Activated CD8-positive, alpha-beta memory T cell treated with anti-CD3 and anti-CD28 coated beads, Interleukin-2, amount 50 U/mL, for 24 hours (primary cell): ENCODE measurements at regions not wholly inside any gene's neighbourhood (a gene's known extent, or its start where the extent isn't known, plus 50 kb on each side); places are given as distances from the start of the nearest gene placed in this dataset.

Experiments used
- DNase-seq: peaks from one replicate; pipeline ENCODE4 v3.0.0-alpha.2; 2020; ENCODE audit errors: extremely low read depth

DNA sequence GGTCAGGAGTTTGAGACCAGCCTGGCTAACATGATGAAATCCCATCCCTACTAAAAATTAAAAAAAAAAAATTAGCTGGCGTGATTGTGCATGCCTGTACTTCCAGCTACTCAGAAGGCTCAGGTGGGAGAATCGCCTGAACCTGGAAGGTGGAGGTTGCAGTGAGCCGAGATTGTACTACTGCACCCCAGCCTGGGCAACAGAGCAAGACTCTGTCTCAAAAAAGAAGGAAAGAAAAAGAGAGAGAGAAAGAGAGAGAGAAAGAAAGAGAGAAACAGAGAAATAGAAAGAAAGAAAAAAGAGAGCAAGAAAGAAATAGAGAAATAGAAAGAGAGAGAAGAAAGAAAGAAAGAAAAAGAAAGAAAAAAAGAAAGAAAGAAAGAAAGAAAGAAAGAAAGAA, 292.8 kb upstream of the KLF6 start:
- DNase-seq, result no peak

DNA sequence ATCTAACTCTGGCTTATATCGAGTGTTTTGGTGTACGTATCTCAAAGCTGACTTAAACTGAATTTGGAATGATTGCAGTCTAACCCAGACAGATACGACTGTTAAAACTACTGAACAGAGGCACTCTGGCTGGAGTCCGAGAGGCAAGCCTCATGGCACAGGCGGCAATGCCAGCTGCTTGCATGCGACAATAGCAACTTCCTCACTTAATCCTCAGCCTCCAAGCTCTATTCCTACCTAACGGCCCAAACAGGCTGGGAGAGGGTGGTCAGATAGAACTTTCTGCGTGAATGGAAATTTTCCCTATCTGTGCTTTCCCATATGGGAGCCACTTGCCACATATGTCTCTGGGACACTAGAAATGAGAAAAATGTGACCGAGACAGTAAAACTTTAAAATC, 292.0 kb upstream of the KLF6 start:
- DNase-seq, result no peak

DNA sequence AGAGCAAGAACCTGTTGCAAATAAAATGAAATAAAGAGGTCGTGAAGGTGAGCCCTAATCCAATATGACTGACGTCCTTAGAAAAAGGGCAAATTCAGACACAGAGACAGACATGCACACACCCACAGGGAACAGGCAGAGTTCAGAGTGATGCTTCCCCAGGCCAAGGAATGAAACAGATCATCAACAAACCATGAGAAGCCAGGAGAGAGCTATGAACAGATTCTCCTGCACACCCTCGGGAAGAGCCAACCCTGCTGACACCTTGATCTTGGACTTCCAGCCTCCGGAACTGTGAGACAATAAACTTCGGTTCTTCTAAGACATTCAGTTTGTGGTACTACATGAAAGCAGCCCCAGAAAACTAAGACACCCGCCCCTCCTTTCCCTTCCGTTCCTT, 290.4 kb upstream of the KLF6 start:
- DNase-seq, result no peak

DNA sequence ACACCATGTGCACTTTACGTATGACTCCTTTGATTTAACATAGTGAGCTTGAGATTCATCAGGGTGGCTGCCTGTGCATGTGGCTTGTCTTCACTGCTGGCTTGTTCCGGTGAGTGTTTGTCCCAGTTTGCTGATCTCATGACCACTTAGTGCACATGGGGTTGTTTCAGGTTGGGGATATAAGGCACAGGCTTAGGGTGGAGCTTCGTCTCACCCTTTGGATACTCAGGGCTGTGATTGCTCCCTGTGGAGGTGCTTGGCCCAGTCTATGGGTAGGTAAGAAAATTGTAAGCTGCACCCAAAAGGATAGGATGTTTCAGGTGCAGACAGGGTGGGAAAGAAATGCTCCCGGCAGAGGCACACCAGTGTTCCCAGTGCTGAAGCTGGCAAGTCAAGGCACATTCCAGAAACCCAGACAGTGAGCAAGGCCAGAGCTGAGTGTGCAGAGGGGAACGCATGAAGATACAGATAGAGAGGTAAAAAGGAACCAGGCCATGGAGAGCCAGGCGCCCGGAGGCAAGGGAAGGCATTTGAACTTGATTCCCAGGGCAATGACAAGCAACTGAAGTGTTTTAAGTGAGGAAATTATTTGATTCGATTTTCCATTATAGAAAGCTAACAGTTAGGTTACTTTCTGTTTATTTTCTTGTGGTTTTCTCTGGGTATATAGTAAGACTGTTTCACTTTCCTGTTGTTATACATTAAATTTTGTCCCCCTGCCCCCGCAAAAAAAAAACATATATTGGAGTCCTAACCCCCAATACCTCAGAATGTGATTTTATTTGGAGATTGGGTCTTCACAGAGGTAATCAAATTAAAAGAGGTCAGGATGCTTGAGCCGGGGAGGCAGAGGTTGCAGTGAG, 289.8 kb upstream of the KLF6 start:
- no peak for DNase-seq

DNA sequence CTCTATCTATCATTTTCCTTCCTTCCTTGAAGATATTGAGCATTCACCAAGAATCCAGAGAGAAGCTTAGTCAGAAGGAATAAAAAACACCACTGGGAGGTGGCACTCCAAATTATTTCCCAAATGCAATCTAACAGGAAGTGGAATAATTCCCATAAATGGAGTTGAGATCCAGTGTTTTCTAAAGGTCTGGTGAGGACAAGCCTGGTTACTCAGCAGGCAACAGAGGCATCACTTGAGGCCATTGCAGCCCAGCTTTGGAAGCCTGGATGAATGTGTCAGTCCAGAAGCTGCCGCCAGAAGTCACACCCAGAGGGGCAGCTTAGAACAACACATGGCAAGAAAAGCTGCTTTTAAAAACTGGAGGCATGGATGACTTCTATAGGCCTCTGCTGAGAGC, 288.9 kb upstream of the KLF6 start:
- no peak for DNase-seq

DNA sequence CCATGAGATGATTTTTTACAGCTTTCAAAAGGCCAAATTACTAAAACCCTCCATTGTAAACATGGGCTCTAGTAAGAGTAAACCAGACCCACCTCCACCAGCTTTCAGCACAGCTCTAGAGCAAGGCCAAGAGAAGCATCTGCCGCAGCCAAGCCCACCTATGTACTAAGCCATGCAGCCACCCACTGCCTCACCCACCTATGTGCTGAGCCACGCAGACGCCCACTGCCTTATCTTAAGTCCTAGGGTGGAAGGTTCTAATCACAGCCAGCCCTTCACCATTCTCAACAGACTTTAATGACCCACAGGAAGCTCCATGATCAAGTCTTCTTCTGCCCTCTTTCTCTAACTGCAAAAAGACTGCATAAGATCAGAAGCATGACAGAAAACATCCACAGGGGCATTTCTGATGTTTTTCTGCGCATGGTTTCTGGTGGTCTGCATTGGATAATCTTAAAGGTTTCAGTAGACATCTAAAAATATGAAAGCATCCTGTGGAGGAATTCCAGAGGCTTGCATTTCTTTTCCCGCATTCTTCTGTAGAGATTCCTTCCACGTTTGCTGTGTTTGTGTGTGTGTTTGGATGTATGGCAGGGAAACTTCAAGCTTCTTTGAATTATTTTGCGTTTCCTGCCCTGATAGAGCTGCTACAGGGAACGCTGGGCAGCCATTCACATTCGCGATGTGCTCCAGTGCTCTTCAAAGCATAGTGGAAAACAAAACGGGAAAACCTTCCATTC, 286.1 kb upstream of the KLF6 start:
- DNase-seq, result no peak

DNA sequence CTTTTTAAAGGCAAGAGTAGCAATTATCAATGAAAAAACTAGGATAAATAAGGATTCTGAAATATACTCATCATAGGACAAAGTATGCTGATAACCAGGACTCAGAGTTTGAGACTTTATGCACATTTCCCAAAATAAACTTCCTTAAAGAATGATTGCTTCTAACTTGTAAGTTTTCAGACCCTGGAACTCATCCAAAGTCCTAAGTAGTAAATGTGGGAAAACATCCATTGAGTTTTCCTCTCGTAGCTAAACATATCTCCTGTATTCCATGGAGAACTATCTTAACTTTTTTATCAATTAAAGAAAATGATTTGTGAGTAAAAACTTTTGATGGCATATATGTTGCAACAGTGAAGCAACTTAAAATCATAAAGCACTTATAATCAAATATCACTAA, 285.2 kb upstream of the KLF6 start:
- no peak for DNase-seq

DNA sequence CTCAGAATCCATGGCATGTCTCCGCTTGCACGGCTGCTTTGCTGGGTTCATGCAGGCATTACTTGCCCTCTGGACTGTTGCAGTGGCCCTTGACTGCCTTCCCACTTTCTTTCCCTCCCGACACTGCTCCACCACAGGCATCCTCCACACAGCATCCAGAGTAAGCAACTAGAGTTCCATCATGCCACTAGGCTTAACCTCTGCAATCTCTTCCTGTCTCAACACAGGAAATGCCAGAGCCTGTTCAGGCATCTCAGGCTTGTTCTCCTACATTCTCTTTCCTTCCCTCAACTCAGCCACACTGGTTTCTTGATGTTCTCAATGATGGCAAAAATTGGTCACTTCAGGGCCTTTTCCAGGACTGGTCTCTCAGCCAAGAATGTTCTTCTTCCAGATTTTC, 284.5 kb upstream of the KLF6 start:
- DNase-seq, result no peak

DNA sequence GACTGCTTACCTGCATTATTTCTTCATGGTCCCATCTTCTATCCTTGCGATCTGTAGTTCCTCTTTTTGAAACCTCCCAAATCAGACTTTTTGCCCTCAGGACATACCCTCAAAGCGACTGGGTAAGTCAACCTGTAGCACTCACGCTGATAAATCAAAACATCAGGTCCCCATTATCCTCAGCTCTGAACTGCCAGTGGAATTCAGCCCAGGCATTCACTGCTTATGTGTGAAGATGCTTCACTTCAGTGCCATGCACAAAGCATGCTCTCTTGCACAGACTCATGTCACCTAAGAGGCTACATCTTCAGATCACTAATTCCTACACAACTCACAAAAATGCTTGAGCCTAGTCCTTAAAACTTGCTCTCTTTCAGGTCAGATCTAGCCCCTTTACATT, 283.6 kb upstream of the KLF6 start:
- DNase-seq, result no peak

DNA sequence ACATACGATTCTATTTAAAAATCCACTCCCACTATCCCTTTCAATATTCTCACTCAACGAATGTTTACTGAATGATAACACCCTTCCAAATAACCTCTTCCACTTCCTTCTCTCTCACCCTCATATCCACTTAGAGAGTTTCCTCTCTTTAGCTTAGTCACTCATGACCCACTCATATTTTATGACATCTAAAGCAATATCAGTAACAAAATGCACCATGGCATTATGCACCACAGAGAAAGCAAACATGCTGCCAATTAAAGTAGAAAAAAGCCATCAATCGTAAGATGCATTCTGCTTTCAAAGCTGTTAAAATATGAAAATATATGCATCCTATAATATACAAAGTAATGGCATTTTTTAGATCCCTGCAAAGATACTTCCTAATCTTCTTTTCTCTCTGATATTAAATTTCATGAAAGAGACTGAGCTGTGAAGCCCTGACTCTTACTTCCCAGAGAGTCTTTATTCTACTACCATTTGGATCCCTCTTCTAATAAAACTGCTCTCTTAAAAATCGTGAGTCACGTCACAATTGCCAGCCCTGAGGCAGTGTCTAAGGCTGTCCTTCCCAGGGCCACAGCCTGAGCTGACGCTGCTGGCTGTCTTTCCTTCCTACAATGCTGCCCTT, 283.0 kb upstream of the KLF6 start:
- DNase-seq, result no peak

DNA sequence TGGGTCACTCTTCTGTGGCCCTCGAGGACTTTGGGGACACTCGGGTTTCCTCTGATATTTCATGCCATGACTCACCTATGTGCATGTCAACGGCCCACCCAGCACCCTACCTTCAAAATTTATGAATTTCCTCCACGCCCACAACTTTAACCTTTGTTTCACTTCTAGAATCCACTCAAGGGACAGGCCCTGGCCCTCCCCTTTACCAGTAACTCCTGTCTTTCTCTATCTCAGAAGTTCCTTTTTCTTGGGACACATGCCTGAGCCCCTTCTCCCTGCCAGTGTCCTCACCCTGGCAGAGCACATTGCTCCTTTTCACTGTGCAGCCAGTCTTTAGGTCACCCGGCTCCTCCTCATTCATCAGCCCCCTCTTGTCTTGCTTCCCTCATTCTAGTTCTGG, 282.5 kb upstream of the KLF6 start:
- no peak for DNase-seq

DNA sequence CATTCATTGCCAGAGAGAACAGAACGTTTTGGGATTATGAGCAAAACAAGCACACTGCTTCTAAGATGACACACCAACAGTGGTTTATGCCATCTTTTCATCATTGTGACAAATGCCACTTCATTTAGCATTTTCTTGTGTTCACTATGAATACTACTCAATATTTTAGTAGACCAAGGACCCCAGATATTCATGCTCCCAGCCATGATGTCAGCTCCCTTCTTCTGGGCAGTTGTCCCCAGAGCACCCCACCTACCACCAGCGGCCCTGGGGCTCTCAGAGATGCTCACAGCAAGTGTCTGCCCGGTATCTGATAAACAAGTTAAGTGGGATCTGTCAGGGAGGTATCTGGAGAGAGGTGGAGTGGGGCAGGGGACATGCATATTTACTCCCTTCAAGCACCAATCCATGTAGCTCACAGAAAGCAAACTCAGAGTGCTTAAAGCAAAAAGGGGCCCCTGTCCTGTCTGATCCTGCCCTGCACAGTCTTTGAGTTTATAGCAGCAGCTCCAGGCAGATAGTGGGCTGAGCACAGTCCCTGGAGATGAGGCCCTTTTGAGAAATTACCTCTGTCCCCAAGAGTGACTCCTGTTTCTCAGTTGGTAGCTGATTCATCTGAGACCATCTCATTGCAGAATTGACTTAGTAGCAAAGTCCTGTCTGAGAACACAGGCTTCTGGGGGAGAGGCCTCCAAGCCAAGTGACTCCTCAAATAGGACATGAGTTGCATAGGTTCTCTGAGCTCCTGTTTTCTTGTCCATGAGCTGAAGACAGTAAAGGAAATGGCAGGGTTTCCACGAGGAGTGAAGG, 281.8 kb upstream of the KLF6 start:
- no peak for DNase-seq

DNA sequence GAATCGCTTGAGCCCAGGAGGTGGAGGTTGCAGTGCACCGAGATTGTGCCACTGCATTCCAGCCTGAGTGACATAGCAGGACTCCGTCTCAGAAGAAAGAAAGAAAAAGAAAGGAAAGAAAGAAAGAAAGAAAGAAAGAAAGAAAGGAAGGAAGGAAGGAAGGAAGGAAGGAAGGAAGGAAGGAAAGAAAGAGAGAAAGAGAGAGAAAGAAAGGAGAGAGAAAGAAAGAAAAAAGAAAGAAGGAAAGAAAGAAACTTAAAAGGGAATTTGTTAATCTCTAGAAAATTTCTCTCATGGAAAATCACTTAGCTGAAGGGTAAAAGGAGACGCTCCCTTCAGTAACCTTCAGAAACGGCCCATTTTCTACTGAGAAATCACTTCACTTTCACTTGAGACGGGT, 279.5 kb upstream of the KLF6 start:
- DNase-seq, result no peak

DNA sequence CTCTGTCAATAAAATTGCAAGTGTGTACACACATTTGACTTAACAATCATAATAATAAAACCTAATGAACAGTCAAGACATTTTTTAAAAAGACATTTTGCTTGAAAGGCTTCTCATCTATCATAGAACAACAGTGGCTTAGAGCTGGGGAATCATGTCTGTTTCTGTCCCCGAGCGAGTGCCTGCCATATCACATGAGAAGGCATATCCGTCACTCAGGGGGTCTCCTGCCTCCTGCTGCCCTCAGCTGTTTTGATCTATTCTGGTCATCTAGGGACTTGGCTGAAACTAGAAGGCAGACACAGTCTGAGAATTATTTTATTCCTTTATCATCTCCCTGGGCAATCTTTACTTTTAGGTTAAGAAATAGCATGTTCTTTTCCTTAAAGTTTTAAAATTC, 278.7 kb upstream of the KLF6 start:
- DNase-seq, result no peak

DNA sequence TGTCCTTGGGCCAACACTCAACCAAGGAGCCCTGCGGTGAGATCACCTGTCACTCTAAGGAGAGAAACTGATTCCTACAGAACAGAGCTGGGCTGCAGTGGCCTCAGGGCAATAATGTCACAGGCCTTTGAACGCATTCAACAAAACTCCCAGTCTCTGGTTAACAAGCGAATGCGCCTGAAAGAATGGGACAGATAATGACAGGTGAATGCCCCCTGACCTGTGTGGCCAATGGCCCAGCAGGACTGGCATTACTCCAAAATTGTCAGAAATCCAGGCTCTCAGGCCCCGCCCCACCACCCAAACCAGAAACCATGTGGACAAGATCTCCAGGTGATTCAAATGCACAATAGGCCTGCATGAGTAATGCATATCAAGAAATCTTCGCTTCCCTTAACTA, 277.7 kb upstream of the KLF6 start:
- DNase-seq, result no peak

DNA sequence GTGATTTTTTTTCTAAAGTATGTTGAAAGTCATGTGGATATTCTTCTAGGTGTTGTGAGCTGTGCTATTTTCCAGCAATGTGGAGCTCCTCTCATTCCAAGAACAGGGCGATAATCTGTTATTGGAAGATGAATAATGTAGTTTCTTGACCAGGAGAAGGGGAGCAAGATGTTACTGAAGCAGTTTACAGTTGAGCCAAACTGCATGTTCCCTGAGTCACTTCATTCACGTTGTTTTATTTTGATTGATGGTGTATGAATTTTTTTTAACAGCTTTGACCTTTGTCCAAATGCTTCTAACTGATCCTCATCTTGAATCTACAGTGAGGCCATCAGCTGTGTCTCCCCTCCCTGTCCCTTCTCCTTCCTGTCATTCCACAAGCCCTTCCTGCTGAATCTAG, 277.1 kb upstream of the KLF6 start:
- DNase-seq, result no peak

DNA sequence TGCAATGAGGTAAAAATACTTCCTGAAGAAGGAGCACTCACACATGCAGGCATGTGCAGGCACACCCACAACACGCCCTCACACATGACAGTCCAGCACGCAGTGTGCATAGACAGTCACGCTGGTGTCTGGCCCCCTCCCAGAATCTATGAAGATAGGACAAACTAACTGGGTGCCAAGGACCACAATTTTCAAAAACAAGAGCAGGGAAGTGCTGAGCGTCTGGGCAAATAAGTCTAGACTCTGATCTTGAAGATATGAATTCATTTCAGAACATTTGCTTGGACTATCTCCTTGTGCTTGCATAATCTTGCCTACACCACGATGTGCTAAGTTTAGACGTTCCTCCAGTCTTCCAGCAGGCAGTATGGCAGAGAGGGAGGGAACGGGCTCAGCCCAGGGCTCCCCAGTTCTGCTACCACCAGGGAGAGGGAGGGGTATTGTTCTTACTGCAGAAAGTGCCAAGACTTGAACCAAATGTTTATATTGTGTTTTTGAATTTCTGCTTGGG, 276.5 kb upstream of the KLF6 start:
- no peak for DNase-seq

DNA sequence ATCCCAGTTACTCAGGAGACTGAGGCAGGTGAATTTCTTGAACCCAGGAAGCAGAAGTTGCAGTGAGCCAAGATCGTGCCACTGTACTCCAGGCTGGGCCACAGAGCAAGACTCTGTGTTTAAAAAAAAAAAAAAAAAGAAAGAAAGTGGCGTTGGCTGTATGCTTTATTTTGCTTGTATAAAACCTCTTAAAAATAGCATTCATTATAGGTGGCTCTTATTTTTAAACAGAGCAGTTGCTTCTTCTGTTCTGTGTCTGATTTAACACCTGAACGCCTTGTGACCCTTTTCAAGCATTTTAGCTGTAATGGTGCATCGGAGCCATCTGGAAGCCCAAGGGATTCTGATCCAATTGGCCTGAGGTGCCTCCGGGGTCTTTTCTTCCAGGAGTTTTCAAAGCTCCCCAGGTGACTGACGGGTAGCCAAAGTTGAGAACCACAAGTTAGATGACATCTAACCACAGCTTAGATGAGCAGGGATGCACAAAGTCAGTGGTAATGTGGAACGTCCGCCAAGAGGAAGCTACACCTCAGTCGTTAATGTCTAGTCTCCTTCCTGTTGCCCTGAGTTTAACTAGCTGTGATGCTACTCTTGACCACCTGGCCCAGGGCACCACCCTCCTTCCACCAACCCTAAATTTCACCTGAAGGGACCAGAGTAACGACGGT, 274.6 kb upstream of the KLF6 start:
- no peak for DNase-seq

DNA sequence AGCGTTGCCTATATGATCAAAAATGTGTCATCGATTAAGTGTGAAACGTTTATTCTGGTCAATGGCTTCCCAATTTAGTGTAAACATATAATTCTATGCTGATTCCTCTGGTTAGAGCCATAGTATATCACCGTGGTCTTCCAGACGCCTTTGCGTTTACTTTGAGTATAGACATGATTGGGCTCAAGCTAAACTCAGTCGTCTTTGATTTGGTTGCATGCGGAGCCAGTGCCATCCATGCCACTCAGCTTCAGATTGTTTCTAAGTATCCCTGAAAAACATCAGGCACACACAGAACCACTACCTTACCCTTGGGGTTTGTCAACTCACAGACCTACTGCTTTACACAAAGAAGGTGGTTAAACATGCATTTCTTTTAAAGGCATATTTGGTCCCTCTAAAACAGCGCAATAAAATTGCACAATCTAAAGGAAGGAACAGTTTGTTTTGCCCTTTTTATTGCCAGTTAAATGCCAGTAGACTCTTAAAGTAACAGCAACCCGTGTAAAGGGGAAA, 273.6 kb upstream of the KLF6 start:
- no peak for DNase-seq

DNA sequence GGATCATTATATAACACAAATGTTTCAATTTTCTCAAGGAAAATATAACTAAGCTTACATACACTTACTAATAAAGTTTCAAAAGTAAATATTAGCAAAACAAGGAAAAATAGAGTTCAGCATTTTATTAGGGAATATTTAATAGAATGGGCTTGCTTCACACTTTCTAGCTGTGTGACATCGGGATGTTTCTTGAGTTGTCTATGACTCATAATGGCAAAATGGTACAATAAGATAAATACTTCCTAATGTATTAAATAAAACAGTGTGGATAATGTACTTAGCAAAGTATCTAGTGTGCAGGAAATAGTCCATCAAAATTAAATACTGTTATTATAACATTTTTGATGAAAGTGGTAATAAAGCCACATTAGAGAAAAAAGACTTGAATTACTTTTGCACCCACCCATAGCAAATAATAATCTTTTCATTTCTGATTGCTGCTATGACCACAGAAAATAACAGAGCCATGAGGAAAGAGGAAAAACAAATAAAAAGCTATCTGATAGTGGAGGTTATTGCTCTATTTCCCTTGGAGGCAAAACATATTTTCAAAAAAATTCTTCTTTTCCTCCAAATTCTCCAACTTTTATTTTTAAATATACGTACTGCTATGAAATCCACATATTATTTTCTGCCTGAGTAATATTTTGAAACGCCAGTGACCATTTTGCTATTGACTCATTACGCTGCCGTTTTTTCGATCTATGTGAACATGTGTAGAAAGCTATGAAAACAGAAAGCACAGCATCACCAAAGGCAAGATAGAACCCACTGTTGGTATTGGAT, 272.9 kb upstream of the KLF6 start:
- no peak for DNase-seq
